ENCODE measurements at regions not wholly inside any gene's neighbourhood (a gene's known extent, or its start where the extent isn't known, plus 50 kb on each side); places are given as distances from the start of the nearest gene placed in this dataset.

DNA sequence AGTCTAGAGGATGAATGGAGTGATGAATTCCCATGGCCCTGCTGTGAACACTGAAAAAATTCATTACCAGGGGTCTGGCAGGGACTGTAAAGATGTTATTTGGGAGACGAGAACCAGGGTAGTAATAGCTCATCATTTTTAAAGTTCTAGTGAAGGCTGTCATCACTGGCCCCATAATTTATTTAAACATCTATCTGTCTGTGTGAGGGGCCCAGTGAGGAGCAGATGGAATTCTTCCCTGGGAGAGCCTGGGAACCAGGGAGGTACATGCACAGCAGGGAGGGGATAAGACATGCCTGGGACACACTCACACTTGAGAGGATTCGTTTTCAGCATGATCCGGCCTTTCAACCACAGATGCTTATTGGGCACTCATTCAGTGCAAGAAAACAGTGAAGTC is 162.0 kb downstream of the PDGFRA start (continued):
- TF ChIP-seq, protein P1, sequence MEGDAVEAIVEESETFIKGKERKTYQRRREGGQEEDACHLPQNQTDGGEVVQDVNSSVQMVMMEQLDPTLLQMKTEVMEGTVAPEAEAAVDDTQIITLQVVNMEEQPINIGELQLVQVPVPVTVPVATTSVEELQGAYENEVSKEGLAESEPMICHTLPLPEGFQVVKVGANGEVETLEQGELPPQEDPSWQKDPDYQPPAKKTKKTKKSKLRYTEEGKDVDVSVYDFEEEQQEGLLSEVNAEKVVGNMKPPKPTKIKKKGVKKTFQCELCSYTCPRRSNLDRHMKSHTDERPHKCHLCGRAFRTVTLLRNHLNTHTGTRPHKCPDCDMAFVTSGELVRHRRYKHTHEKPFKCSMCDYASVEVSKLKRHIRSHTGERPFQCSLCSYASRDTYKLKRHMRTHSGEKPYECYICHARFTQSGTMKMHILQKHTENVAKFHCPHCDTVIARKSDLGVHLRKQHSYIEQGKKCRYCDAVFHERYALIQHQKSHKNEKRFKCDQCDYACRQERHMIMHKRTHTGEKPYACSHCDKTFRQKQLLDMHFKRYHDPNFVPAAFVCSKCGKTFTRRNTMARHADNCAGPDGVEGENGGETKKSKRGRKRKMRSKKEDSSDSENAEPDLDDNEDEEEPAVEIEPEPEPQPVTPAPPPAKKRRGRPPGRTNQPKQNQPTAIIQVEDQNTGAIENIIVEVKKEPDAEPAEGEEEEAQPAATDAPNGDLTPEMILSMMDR (IDR thresholded peaks at IDR 0.05; ENCODE audit: control extremely low read depth in 1 of 3, insufficient read depth in 1 of 3, low read depth in 1 of 3, low read length in 3 of 3), result no peak
